ENCODE measurements at regions not wholly inside any gene's neighbourhood (a gene's known extent, or its start where the extent isn't known, plus 50 kb on each side); places are given as distances from the start of the nearest gene placed in this dataset.

GRCh38 chrX:20596856-20597255 lies 330.1 kb upstream of the RPS6KA3 start:
- TF ChIP-seq CTCF (IDR thresholded peaks at IDR 0.05) (no peak), POLR2A (IDR thresholded peaks at IDR 0.05) (no peak)
